G401 (cell line): ENCODE measurements at regions not wholly inside any gene's neighbourhood (a gene's known extent, or its start where the extent isn't known, plus 50 kb on each side); places are given as distances from the start of the nearest gene placed in this dataset.
"Not testable (repeated sequence)": the region's sequence is repeated elsewhere in the genome, so short reads cannot be mapped to it uniquely, and the experiment has no call there.

Experiments
- DNase-seq: peaks from one replicate; pipeline ENCODE4 v3.0.0-alpha.2; 2015; ENCODE audit warnings: low spot score
- in situ Hi-C: cut with HindIII; loops from 2 replicates; pipeline ENCODE4 v1.10.0; 2016; ENCODE audit warnings: low sequenced_read_pairs, mixed read lengths

DNA sequence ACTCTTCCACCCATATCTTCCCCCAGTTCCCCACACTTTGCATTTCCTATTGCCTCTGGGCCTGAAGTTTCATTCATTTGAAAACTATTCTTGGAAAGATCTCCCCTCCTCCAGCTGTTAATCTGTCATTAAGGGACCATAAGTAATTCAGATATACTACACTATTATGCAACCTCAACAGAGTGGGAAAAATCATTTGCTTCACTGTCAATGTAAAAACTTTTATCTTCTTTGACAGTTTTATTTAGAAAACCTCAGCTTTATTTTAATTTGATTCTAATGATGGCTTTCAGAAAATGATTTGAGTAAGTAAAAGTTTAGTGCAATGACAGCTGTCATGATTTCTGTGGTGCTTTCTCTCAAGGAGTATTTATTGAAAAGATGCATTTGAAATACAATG lies 435.3 kb upstream of the KCNMB2 start:
- DNase-seq, result no peak
- in situ Hi-C loops, result no loop called here

DNA sequence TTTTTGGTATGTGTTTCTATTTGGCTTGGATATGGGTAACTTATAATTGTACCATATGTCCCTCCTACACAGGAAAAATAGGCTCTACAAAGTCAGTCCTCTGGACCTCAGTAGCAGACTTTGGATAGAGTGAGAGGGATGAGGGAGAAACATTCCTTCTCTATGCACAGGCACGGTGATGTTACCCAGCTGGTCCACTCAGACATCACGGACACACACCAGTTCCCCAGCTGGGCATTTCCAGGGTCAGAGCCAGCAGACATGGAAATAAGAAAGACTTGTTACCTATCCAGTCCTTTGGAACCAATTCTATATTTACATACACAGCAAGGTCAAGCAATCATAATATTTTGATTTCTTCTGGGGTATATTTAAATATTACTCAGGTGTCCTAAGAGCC lies 433.1 kb upstream of the KCNMB2 start:
- DNase-seq, result no peak
- in situ Hi-C loops, result no loop called here

DNA sequence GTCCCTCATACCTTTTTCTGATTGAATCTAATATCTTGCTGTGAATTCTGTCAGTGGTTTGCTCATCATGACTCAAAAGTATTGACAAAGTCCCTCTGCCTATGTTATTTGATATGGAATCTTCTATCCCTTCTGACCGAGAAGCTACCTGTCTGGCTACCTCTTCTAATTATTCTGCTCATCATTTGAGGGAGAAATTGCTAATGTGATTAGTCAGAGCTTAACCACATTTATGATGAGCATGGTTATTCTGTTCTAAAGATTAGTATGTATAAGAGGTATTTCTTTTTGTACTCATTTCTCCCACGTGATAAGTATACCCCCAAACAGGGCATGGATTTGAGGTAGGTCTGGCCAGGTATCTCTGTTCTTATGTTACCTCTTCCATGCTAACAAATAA lies 428.4 kb upstream of the KCNMB2 start:
- no peak for DNase-seq
- in situ Hi-C loops, result no loop called here

- in situ Hi-C loops, result no loop called here
These were observed 426.5 kb upstream of the KCNMB2 start for GRCh38 chr3:178109691-178110090.

GRCh38 chr3:178112134-178112533 lies 424.1 kb upstream of the KCNMB2 start:
- in situ Hi-C loops, result no loop called here
- DNase-seq, result no peak

More at GRCh38 chr3:178109691-178110090, 426.5 kb upstream of the KCNMB2 start:
- DNase-seq, result no peak

DNA sequence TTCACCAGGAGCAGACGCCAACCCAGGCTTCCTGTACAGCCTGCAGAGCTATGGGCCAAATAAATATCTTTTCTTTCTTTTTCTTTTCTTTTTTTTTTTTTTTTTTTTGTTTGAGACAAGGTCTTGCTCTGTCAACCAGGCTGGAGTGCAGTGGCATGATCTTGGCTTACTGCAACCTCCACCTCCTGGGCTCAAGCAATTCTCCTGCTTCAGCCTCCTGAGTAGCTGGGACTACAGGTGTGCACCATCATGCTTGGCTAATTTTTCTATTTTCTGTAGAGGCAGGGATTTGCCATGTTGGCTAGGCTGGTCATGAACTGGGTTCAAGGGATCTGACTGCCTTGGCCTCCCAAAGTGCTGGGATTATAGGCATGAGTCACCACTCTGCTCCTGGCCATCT lies 423.7 kb upstream of the KCNMB2 start:
- DNase-seq, in situ Hi-C loops: not testable (repeated sequence)

GRCh38 chr3:178117641-178118040 lies 418.6 kb upstream of the KCNMB2 start:
- in situ Hi-C loops, result no loop called here

DNA sequence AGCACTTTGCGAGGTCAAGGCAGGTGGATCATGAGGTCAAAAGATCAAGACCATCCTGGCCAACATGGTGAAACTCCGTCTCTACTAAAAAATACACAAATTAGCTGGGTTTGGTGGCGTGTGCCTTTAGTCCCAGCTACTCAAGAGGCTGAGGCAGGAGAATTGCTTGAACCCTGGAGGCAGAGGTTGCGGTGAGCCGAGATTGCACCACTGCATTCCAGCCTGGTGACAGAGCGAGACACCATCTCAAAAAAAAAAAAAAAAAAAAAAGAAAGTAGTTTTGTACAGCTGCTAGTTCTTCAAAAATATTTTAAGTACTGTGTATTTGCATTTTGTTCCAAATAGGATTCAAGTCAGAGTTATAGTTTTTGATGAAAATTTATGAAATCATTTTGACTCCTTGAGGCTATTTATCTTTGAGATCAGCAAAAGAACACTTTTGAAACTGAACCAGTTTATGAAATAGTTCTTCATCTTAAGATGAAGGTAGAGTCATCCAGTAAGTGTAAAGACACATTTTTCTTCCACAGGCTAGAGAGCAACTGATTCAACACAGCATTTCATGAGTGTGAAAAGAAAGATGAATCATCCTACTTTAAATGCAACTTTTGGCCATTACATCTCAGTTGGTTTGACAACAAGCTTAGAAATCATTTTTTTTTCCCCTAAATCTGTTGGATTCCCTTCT lies 416.5 kb upstream of the KCNMB2 start:
- in situ Hi-C loops, DNase-seq: not testable (repeated sequence)

More at GRCh38 chr3:178117641-178118040, 418.6 kb upstream of the KCNMB2 start:
- DNase-seq, result no peak

DNA sequence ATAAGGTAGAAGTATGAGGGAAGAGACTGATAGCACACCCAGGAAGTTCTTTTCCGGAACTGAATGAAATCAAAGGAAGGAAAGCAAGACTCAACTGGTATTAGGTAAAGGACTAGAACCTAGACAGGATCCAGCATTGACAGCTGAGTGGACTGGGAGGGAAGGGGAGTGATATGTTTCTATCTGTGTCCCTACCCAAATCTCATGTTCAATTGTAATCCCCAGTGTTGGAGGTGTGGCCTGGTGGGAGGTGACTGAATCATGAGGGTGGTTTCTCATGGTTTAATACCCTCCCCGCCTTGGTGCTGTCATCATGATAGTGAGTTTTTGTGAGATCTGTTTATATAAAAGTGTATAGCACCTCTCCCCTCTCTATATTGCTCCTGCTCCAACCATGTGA lies 415.9 kb upstream of the KCNMB2 start:
- DNase-seq, result no peak
- in situ Hi-C loops, result no loop called here

GRCh38 chr3:178126686-178127085 lies 409.6 kb upstream of the KCNMB2 start:
- no peak for DNase-seq
- in situ Hi-C loops, result no loop called here

DNA sequence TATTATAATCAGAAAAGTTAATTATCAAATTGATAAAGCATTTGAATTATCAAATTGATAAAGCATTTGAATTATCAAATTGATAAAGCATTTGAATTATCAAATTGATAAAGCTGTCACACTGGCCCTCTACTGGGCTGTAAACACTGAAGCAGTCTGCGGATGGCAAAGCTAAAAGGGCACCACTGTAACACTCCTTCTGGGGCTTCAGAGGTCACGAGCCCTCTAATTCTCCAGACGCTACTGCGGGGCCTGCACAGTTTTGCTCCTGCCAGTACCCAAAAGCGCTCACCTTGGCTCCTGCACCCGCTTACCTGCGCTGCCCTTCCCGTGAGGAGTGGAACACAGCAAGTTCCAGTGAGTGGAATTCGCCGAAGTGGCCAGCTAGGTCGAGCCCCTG lies 409.0 kb upstream of the KCNMB2 start:
- no peak for DNase-seq
- in situ Hi-C loops, result no loop called here

GRCh38 chr3:178129109-178129508 lies 407.1 kb upstream of the KCNMB2 start:
- in situ Hi-C loops, result no loop called here
- DNase-seq, result no peak

DNA sequence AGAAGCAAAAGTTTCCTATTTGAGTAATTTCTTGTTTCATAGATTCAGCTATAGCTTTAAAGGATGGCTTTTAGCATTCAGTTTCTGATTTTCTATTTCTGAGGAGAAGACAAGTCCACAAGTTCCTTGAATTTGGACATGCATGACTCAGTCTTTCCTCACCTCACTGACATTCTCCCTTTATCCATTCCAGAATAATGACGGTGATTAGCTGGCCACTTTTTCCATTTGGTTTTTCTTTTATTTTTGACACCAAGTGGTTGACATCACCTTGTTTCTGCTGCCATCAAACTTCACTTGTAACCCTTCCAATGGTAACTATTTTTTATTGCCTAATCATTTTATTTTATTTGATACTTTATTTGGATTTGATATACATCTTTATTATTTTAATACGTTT lies 404.4 kb upstream of the KCNMB2 start:
- DNase-seq, result no peak
- in situ Hi-C loops, result no loop called here

- in situ Hi-C loops, result no loop called here
- DNase-seq, result no peak
These were observed 399.0 kb upstream of the KCNMB2 start for GRCh38 chr3:178137206-178137605.

GRCh38 chr3:178137831-178138230 lies 398.4 kb upstream of the KCNMB2 start:
- no peak for DNase-seq
- in situ Hi-C loops, result no loop called here

DNA sequence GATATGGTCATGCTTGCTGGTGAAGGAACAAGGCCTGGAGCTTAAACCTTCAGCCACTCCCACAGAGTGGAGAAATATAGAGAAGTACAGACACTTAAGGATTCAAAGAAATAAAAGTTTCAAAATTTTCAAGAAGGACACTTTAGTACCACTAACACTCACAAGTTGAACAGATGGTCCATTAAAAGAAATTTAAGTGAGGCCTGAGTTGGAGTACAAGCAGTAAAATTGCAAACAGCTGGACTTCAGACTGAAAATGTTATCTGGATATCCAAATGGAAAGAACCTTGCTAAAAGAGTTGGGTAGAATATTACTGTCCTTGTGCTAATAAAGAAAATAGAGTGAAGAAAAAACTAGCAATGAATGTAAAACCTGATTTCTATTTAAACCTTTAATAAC lies 397.1 kb upstream of the KCNMB2 start:
- no peak for DNase-seq
- in situ Hi-C loops, result no loop called here

GRCh38 chr3:178140531-178141304 lies 395.5 kb upstream of the KCNMB2 start:
- no peak for DNase-seq
- in situ Hi-C loops, result no loop called here

DNA sequence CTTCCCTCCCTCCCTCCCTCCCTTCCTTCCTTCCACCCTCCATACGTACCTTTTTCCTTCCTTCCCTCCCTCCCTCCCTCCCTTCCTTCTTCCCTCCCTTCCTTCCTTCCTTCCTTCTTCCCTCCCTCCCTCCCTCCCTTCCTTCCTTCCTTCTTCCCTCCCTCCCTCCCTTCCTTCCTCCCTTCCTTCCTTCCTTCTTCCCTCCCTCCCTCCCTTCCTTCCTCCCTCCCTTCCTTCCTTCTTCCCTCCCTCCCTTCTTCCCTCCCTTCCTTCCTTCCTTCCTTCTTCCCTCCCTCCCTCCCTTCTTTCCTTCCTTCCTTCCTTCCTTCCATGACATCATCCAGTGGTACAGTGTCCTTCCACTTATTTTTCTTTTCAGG lies 394.9 kb upstream of the KCNMB2 start:
- in situ Hi-C loops, DNase-seq: not testable (repeated sequence)

GRCh38 chr3:178146406-178146831 lies 389.8 kb upstream of the KCNMB2 start:
- in situ Hi-C loops, result no loop called here
- DNase-seq, result no peak

GRCh38 chr3:178147001-178147400 lies 389.2 kb upstream of the KCNMB2 start:
- no peak for DNase-seq
- in situ Hi-C loops, result no loop called here
